ENCODE measurements at regions not wholly inside any gene's neighbourhood (a gene's known extent, or its start where the extent isn't known, plus 50 kb on each side); places are given as distances from the start of the nearest gene placed in this dataset.

DNA sequence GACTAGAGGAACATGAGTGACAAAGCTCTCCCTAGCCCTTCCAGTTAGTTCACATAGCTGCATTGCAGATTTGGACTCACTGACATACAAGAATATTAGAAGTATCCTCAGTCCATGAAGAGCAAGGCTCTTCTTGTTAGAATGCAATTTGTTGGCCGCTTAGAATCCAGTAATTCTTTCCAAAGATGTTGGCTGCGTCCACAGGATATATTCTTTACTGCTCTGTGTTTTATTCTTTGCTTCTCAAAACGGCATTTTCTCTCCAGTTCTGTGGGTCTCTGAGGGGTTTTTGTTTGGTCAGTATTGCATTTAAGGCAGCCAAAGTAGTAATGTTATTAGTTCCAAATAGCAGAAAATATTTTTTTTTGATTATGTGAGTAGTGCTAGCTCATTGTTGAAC is 588.6 kb downstream of the DNAJB9 start:
- no peak overlapping the region for H3K27ac ChIP-seq (ENCODE audit: extremely low read depth, low read depth, low read length)
- H3K4me3 ChIP-seq (ENCODE audit: low read depth, low read length): no peak overlapping the region
- ChIA-PET CTCF (interaction anchor here (1.1 kb wide), 1 partner anchor 27 kb away, joined by 3 read pairs; no protein-coding TSS in a partner anchor), POLR2A (no interaction called here)
- H3K9me3 ChIP-seq (ENCODE audit: control insufficient read depth, insufficient read depth, low read depth, low read length): no peaks in the 10 kb centered on the region
- H3K36me3 ChIP-seq (ENCODE audit: control insufficient read depth in 2 of 2, insufficient read depth in 1 of 2, low read length in 2 of 2): no peaks in the 10 kb centered on the region
- H3K4me1 ChIP-seq (ENCODE audit: control insufficient read depth, insufficient read depth, low read length): no peaks in the 10 kb centered on the region
- TF ChIP-seq, protein P1, sequence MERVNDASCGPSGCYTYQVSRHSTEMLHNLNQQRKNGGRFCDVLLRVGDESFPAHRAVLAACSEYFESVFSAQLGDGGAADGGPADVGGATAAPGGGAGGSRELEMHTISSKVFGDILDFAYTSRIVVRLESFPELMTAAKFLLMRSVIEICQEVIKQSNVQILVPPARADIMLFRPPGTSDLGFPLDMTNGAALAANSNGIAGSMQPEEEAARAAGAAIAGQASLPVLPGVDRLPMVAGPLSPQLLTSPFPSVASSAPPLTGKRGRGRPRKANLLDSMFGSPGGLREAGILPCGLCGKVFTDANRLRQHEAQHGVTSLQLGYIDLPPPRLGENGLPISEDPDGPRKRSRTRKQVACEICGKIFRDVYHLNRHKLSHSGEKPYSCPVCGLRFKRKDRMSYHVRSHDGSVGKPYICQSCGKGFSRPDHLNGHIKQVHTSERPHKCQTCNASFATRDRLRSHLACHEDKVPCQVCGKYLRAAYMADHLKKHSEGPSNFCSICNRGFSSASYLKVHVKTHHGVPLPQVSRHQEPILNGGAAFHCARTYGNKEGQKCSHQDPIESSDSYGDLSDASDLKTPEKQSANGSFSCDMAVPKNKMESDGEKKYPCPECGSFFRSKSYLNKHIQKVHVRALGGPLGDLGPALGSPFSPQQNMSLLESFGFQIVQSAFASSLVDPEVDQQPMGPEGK (tag by site-specific recombination; IDR thresholded peaks at IDR 0.05): no peak

DNA sequence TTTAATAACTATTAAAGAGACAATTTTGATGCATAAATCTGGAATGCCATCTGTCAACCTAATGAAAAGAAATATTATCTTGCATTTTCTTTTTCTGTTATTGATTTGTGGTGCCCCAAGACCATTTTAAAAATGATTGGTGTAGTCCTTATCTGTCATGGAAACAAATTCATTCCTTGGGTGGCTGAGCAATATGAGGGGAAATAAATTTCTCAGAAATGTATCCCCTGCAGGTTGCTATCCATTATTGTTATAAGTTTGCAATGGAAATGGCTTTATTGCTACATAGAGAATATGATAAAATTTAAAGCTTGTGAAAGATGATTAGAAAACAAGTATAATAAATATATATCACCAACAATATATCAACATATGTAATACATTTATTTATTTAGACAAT is 607.0 kb downstream of the DNAJB9 start:
- Histone ChIP-seq H3K4me1 (ENCODE audit: control insufficient read depth, insufficient read depth, low read length) (no peaks in the 10 kb centered on the region), H3K27ac (ENCODE audit: extremely low read depth, low read depth, low read length) (no peak overlapping the region), H3K36me3 (ENCODE audit: control insufficient read depth in 2 of 2, insufficient read depth in 1 of 2, low read length in 2 of 2) (no peaks in the 10 kb centered on the region), H3K9me3 (ENCODE audit: control insufficient read depth, insufficient read depth, low read depth, low read length) (no peaks in the 10 kb centered on the region), H3K4me3 (ENCODE audit: low read depth, low read length) (no peak overlapping the region)
- ChIA-PET POLR2A (no interaction called here), CTCF (no interaction called here)
- TF ChIP-seq SETDB1 (IDR thresholded peaks at IDR 0.05; ENCODE audit: insufficient read length, low read length) (no peak), ZIC2 (tag by site-specific recombination; IDR thresholded peaks at IDR 0.05) (no peak), KLF10 (tag by site-specific recombination; IDR thresholded peaks at IDR 0.05) (no peak), YY1 (tag by site-specific recombination; IDR thresholded peaks at IDR 0.05) (no peak), MYNN (tag by site-specific recombination; IDR thresholded peaks at IDR 0.05; ENCODE audit: borderline replicate concordance) (no peak), KLF7 (tag by site-specific recombination; IDR thresholded peaks at IDR 0.05; ENCODE audit: borderline replicate concordance) (no peak)
- TF ChIP-seq, protein P2, sequence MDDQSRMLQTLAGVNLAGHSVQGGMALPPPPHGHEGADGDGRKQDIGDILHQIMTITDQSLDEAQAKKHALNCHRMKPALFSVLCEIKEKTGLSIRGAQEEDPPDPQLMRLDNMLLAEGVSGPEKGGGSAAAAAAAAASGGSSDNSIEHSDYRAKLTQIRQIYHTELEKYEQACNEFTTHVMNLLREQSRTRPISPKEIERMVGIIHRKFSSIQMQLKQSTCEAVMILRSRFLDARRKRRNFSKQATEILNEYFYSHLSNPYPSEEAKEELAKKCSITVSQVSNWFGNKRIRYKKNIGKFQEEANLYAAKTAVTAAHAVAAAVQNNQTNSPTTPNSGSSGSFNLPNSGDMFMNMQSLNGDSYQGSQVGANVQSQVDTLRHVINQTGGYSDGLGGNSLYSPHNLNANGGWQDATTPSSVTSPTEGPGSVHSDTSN (CRISPR knock-in tag; IDR thresholded peaks at IDR 0.05): no peak
- TF ChIP-seq, protein P3, sequence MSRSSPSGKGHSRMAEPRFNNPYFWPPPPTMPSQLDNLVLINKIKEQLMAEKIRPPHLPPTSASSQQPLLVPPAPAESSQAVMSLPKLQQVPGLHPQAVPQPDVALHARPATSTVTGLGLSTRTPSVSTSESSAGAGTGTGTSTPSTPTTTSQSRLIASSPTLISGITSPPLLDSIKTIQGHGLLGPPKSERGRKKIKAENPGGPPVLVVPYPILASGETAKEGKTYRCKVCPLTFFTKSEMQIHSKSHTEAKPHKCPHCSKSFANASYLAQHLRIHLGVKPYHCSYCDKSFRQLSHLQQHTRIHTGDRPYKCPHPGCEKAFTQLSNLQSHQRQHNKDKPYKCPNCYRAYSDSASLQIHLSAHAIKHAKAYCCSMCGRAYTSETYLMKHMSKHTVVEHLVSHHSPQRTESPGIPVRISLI (tag by site-specific recombination; IDR thresholded peaks at IDR 0.05): no peak
- TF ChIP-seq, protein P4, sequence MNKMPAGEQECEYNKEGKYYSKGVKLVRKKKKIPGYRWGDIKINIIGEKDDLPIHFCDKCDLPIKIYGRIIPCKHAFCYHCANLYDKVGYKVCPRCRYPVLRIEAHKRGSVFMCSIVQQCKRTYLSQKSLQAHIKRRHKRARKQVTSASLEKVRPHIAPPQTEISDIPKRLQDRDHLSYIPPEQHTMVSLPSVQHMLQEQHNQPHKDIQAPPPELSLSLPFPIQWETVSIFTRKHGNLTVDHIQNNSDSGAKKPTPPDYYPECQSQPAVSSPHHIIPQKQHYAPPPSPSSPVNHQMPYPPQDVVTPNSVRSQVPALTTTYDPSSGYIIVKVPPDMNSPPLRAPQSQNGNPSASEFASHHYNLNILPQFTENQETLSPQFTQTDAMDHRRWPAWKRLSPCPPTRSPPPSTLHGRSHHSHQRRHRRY (tag by site-specific recombination; IDR thresholded peaks at IDR 0.05): no peak
- TF ChIP-seq, protein P5, sequence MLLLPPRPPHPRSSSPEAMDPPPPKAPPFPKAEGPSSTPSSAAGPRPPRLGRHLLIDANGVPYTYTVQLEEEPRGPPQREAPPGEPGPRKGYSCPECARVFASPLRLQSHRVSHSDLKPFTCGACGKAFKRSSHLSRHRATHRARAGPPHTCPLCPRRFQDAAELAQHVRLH (tag by site-specific recombination; IDR thresholded peaks at IDR 0.05): no peak
- TF ChIP-seq, protein P6, sequence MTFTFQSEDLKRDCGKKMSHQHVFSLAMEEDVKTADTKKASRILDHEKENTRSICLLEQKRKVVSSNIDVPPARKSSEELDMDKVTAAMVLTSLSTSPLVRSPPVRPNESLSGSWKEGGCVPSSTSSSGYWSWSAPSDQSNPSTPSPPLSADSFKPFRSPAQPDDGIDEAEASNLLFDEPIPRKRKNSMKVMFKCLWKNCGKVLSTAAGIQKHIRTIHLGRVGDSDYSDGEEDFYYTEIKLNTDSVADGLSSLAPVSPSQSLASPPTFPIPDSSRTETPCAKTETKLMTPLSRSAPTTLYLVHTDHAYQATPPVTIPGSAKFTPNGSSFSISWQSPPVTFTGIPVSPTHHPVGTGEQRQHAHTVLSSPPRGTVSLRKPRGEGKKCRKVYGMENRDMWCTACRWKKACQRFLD (tag by site-specific recombination; IDR thresholded peaks at IDR 0.05): no peak
- TF ChIP-seq, protein P7, sequence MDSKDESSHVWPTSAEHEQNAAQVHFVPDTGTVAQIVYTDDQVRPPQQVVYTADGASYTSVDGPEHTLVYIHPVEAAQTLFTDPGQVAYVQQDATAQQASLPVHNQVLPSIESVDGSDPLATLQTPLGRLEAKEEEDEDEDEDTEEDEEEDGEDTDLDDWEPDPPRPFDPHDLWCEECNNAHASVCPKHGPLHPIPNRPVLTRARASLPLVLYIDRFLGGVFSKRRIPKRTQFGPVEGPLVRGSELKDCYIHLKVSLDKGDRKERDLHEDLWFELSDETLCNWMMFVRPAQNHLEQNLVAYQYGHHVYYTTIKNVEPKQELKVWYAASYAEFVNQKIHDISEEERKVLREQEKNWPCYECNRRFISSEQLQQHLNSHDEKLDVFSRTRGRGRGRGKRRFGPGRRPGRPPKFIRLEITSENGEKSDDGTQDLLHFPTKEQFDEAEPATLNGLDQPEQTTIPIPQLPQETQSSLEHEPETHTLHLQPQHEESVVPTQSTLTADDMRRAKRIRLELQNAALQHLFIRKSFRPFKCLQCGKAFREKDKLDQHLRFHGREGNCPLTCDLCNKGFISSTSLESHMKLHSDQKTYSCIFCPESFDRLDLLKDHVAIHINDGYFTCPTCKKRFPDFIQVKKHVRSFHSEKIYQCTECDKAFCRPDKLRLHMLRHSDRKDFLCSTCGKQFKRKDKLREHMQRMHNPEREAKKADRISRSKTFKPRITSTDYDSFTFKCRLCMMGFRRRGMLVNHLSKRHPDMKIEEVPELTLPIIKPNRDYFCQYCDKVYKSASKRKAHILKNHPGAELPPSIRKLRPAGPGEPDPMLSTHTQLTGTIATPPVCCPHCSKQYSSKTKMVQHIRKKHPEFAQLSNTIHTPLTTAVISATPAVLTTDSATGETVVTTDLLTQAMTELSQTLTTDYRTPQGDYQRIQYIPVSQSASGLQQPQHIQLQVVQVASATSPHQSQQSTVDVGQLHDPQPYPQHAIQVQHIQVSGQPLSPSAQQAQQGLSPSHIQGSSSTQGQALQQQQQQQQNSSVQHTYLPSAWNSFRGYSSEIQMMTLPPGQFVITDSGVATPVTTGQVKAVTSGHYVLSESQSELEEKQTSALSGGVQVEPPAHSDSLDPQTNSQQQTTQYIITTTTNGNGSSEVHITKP (tag by site-specific recombination; IDR thresholded peaks at IDR 0.05): no peak
